Karpas-422 (cell line): ENCODE measurements at regions not wholly inside any gene's neighbourhood (a gene's known extent, or its start where the extent isn't known, plus 50 kb on each side); places are given as distances from the start of the nearest gene placed in this dataset.

Experiments used
- DNase-seq: peaks from one replicate; pipeline ENCODE4 v3.0.0-alpha.2; 2015
- H2AFZ ChIP-seq: fragments of 200-600 bp; sonication (generic); 2 replicates; pipeline ENCODE4 v1.6.1; 2014; ENCODE audit warnings: antibody characterized with exemption, low read length, mixed read lengths
- H3K27ac ChIP-seq: fragments of 200-600 bp; sonication (generic); 2 replicates; pipeline ENCODE4 v1.5.1; 2014; ENCODE audit warnings: mild to moderate bottlenecking, low read length, moderate library complexity
- H3K27me3 ChIP-seq: fragments of 200-600 bp; sonication (generic); 2 replicates; pipeline ENCODE4 v1.6.1; 2014; ENCODE audit warnings: low read length, mixed read lengths
- H3K36me3 ChIP-seq: fragments of 200-600 bp; sonication (generic); 2 replicates; pipeline ENCODE4 v1.6.1; 2014; ENCODE audit warnings: low read length, mixed read lengths; ENCODE audit not compliant: insufficient read depth
- H3K4me1 ChIP-seq: fragments of 200-600 bp; sonication (generic); 2 replicates; pipeline ENCODE4 v1.6.1; 2014; ENCODE audit warnings: mild to moderate bottlenecking, low read length, mixed read lengths
- H3K4me2 ChIP-seq: fragments of 200-600 bp; sonication (generic); 2 replicates; pipeline ENCODE4 v1.6.1; 2014; ENCODE audit warnings: low read length, low read depth, mild to moderate bottlenecking; ENCODE audit not compliant: poor library complexity, severe bottlenecking
- H3K4me3 ChIP-seq: fragments of 200-600 bp; sonication (generic); 2 replicates; pipeline ENCODE4 v1.5.1; 2014; ENCODE audit warnings: mild to moderate bottlenecking, antibody characterized with exemption, low read length, mixed read lengths
- H3K79me2 ChIP-seq: fragments of 200-600 bp; sonication (generic); 2 replicates; pipeline ENCODE4 v1.6.1; 2014; ENCODE audit warnings: mild to moderate bottlenecking, low read length, mixed read lengths
- H3K9ac ChIP-seq: fragments of 200-600 bp; sonication (generic); 2 replicates; pipeline ENCODE4 v1.6.0; 2014; ENCODE audit warnings: low read length
- H3K9me2 ChIP-seq: fragments of 200-600 bp; sonication (generic), shearing (Covaris generic); replicated peaks from 2 replicates; pipeline ENCODE4 v1.6.0; 2014; ENCODE audit warnings: mild to moderate bottlenecking, low read length, moderate library complexity; ENCODE audit not compliant: insufficient read depth
- H3K9me3 ChIP-seq: fragments of 300-700, 200-600 bp; sonication (generic); 2 replicates; pipeline ENCODE4 v1.6.1; 2014; ENCODE audit warnings: low read length, mixed read lengths
- H4K20me1 ChIP-seq: fragments of 200-600 bp; sonication (generic); 2 replicates; pipeline ENCODE4 v1.6.1; 2014; ENCODE audit warnings: mild to moderate bottlenecking, antibody characterized with exemption, low read length, low read depth; ENCODE audit not compliant: insufficient read depth

- peak overlapping the region; percentile 3; the same call in 1 of the 2 replicates for H3K9ac ChIP-seq
- no peaks in the 10 kb centered on the region for H3K9me3 ChIP-seq
- no peaks in the 10 kb centered on the region for H3K27me3 ChIP-seq
- peak; percentile 90 for DNase-seq
- no peaks in the 10 kb centered on the region for H4K20me1 ChIP-seq
- H3K36me3 ChIP-seq: no peaks in the 10 kb centered on the region
- H3K79me2 ChIP-seq: no peaks in the 10 kb centered on the region
- no peaks in the 10 kb centered on the region for H3K9me2 ChIP-seq
- H3K4me2 ChIP-seq: peak overlapping the region; percentile 45
- H3K4me3 ChIP-seq: peak overlapping the region; percentile 18; the same call in 1 of the 2 replicates
- no peak overlapping the region for H2AFZ ChIP-seq
- no peak overlapping the region for H3K27ac ChIP-seq
- peaks cover 21% of the 10 kb centered on the region for H3K4me1 ChIP-seq
Observed at GRCh38 chr7:25069900-25070443, 55.1 kb downstream of the CYCS start.

GRCh38 chr7:25068502-25069213 is 56.4 kb downstream of the CYCS start:
- no peak overlapping the region for H2AFZ ChIP-seq
- DNase-seq: no peak
- H3K27me3 ChIP-seq: no peaks in the 10 kb centered on the region
- no peak overlapping the region for H3K4me2 ChIP-seq
- no peak overlapping the region for H3K9ac ChIP-seq
- no peaks in the 10 kb centered on the region for H3K9me3 ChIP-seq
- no peak overlapping the region for H3K4me3 ChIP-seq
- H3K79me2 ChIP-seq: no peaks in the 10 kb centered on the region
- H3K27ac ChIP-seq: no peak overlapping the region
- H4K20me1 ChIP-seq: no peaks in the 10 kb centered on the region
- no peaks in the 10 kb centered on the region for H3K9me2 ChIP-seq
- peaks cover 21% of the 10 kb centered on the region for H3K4me1 ChIP-seq
- H3K36me3 ChIP-seq: no peaks in the 10 kb centered on the region

GRCh38 chr7:25067726-25068501 is 57.1 kb downstream of the CYCS start:
- no peaks in the 10 kb centered on the region for H4K20me1 ChIP-seq

GRCh38 chr7:25066253-25066652 is 58.8 kb downstream of the CYCS start:
- Histone ChIP-seq H3K79me2 (no peaks in the 10 kb centered on the region), H3K9me3 (no peaks in the 10 kb centered on the region), H3K36me3 (no peaks in the 10 kb centered on the region), H3K4me2 (no peak overlapping the region), H4K20me1 (no peaks in the 10 kb centered on the region), H3K4me1 (peaks cover 11% of the 10 kb centered on the region), H3K9me2 (no peaks in the 10 kb centered on the region), H3K27ac (no peak overlapping the region), H3K9ac (no peak overlapping the region), H2AFZ (no peak overlapping the region), H3K4me3 (no peak overlapping the region), H3K27me3 (no peaks in the 10 kb centered on the region)
- DNase-seq: no peak

More at GRCh38 chr7:25067726-25068501, 57.1 kb downstream of the CYCS start:
- Histone ChIP-seq H3K79me2 (no peaks in the 10 kb centered on the region), H3K4me3 (no peak overlapping the region), H3K36me3 (no peaks in the 10 kb centered on the region), H3K27me3 (no peaks in the 10 kb centered on the region), H3K9ac (no peak overlapping the region), H3K4me1 (peaks cover 16% of the 10 kb centered on the region), H2AFZ (no peak overlapping the region), H3K9me3 (no peaks in the 10 kb centered on the region), H3K4me2 (no peak overlapping the region), H3K27ac (no peak overlapping the region), H3K9me2 (no peaks in the 10 kb centered on the region)
- DNase-seq: no peak

- H3K4me2 ChIP-seq: no peak overlapping the region
Observed at GRCh38 chr7:25062380-25062779, 62.7 kb downstream of the CYCS start.

GRCh38 chr7:25060487-25061055 is 64.5 kb downstream of the CYCS start:
- Histone ChIP-seq H3K4me2 (no peak overlapping the region), H3K4me3 (no peak overlapping the region), H2AFZ (no peak overlapping the region)

More at GRCh38 chr7:25062380-25062779, 62.7 kb downstream of the CYCS start:
- no peaks in the 10 kb centered on the region for H3K9me3 ChIP-seq
- no peaks in the 10 kb centered on the region for H4K20me1 ChIP-seq
- DNase-seq: no peak
- H3K36me3 ChIP-seq: no peaks in the 10 kb centered on the region
- H3K9ac ChIP-seq: no peak overlapping the region
- H3K27ac ChIP-seq: no peak overlapping the region
- H3K79me2 ChIP-seq: no peaks in the 10 kb centered on the region
- H3K4me3 ChIP-seq: no peak overlapping the region
- H3K4me1 ChIP-seq: no peaks in the 10 kb centered on the region
- H3K27me3 ChIP-seq: no peaks in the 10 kb centered on the region
- no peaks in the 10 kb centered on the region for H3K9me2 ChIP-seq
- H2AFZ ChIP-seq: no peak overlapping the region

GRCh38 chr7:25059576-25059975 is 65.5 kb downstream of the CYCS start:
- Histone ChIP-seq H3K27me3 (no peaks in the 10 kb centered on the region), H3K9me3 (no peaks in the 10 kb centered on the region), H3K27ac (no peak overlapping the region), H3K36me3 (no peaks in the 10 kb centered on the region), H3K4me3 (no peak overlapping the region), H3K9ac (no peak overlapping the region), H2AFZ (no peak overlapping the region), H3K4me2 (no peak overlapping the region), H4K20me1 (no peaks in the 10 kb centered on the region), H3K79me2 (no peaks in the 10 kb centered on the region), H3K9me2 (no peaks in the 10 kb centered on the region), H3K4me1 (no peaks in the 10 kb centered on the region)
- DNase-seq: no peak

More at GRCh38 chr7:25060487-25061055, 64.5 kb downstream of the CYCS start:
- H3K36me3 ChIP-seq: no peaks in the 10 kb centered on the region
- H3K79me2 ChIP-seq: no peaks in the 10 kb centered on the region
- H3K27ac ChIP-seq: no peak overlapping the region
- no peaks in the 10 kb centered on the region for H4K20me1 ChIP-seq
- H3K4me1 ChIP-seq: no peaks in the 10 kb centered on the region
- H3K9me3 ChIP-seq: no peaks in the 10 kb centered on the region
- no peak overlapping the region for H3K9ac ChIP-seq
- DNase-seq: no peak
- no peaks in the 10 kb centered on the region for H3K27me3 ChIP-seq
- no peaks in the 10 kb centered on the region for H3K9me2 ChIP-seq

GRCh38 chr7:25056368-25056767 is 68.7 kb downstream of the CYCS start:
- Histone ChIP-seq H4K20me1 (no peaks in the 10 kb centered on the region), H3K4me1 (no peaks in the 10 kb centered on the region), H3K9ac (no peak overlapping the region), H3K9me3 (no peaks in the 10 kb centered on the region), H3K36me3 (no peaks in the 10 kb centered on the region), H2AFZ (no peak overlapping the region), H3K27ac (no peak overlapping the region), H3K79me2 (no peaks in the 10 kb centered on the region), H3K9me2 (no peaks in the 10 kb centered on the region), H3K4me2 (no peak overlapping the region), H3K27me3 (no peaks in the 10 kb centered on the region), H3K4me3 (no peak overlapping the region)
- DNase-seq: no peak
